HepG2 (cell line): ENCODE measurements at regions not wholly inside any gene's neighbourhood (a gene's known extent, or its start where the extent isn't known, plus 50 kb on each side); places are given as distances from the start of the nearest gene placed in this dataset.
A peak's percentile ranks its signal among the peaks of the same experiment; 100 is the strongest.

Experiments used
- FOXP1 ChIP-seq, 2 experiments: fragments of 450-650 bp in 1 of 2; IDR thresholded peaks; 2 replicates each; pipeline ENCODE4 v1.6.1; 2017 to 2018; ENCODE audit warnings: antibody characterized with exemption in 1 of 2
- HNRNPH1 ChIP-seq: fragments of 200-400 bp; formaldehyde crosslinking; optimal IDR thresholded peaks from 2 replicates; pipeline ENCODE3; 2017; ENCODE audit warnings: mild to moderate bottlenecking, low read depth, low read length
- NONO ChIP-seq, 2 experiments: fragments of 450-650 bp in 1 of 2; sonication (generic) in 1 of 2; formaldehyde crosslinking in 1 of 2; IDR thresholded peaks in 1 of 2; conservative IDR thresholded peaks in 1 of 2; 2 replicates each; pipeline versions ENCODE4 v1.6.1 to v1.8.0; 2017 to 2022; ENCODE audit warnings: mild to moderate bottlenecking in 1 of 2, missing genetic modification reagents in 1 of 2, moderate library complexity in 1 of 2
- PAX8 ChIP-seq: sonication (generic); formaldehyde crosslinking; IDR thresholded peaks from 2 replicates; pipeline ENCODE4 v1.8.0; 2022; ENCODE audit warnings: mild to moderate bottlenecking, missing genetic modification reagents, borderline replicate concordance
- RARG ChIP-seq: sonication (generic); formaldehyde crosslinking; IDR thresholded peaks from 2 replicates; pipeline ENCODE4 v1.4.0; 2020; ENCODE audit warnings: low read depth, mild to moderate bottlenecking, missing genetic modification reagents
- TEAD3 ChIP-seq: optimal IDR thresholded peaks from 2 replicates; pipeline ENCODE3; 2016; ENCODE audit warnings: borderline replicate concordance
- ZBTB20 ChIP-seq: sonication (generic); formaldehyde crosslinking; IDR thresholded peaks from 2 replicates; pipeline ENCODE4 v1.8.1; 2023; ENCODE audit warnings: missing genetic modification reagents, low read depth, mild to moderate bottlenecking, borderline replicate concordance
- ZFP62 ChIP-seq: sonication (generic); formaldehyde crosslinking; IDR thresholded peaks from 2 replicates; pipeline ENCODE4 v1.4.0; 2020; ENCODE audit warnings: missing genetic modification reagents
- ZNF567 ChIP-seq: sonication (generic); formaldehyde crosslinking; IDR thresholded peaks from 2 replicates; pipeline ENCODE4 v1.8.1; 2023; ENCODE audit warnings: mild to moderate bottlenecking, missing genetic modification reagents, borderline replicate concordance
- ZNF614 ChIP-seq: IDR thresholded peaks from 2 replicates; pipeline ENCODE4 v1.6.1; 2018; ENCODE audit warnings: missing biosample characterization, missing genetic modification reagents, inconsistent platforms, borderline replicate concordance
- TF ChIP-seq, protein P1 (sequence below): sonication (generic); formaldehyde crosslinking; IDR thresholded peaks from 2 replicates; pipeline ENCODE4 v1.4.0; 2020; ENCODE audit warnings: mild to moderate bottlenecking, missing genetic modification reagents
- TF ChIP-seq, protein P2 (sequence below): sonication (generic); formaldehyde crosslinking; IDR thresholded peaks from 2 replicates; pipeline ENCODE4 v1.4.0; 2020; ENCODE audit warnings: missing genetic modification reagents
- TF ChIP-seq, protein P3 (sequence below): sonication (generic); formaldehyde crosslinking; IDR thresholded peaks from 2 replicates; pipeline ENCODE4; 2020; ENCODE audit warnings: missing genetic modification reagents, mild to moderate bottlenecking, borderline replicate concordance
- TF ChIP-seq, protein P4 (sequence below): sonication (generic); formaldehyde crosslinking; IDR thresholded peaks from 2 replicates; pipeline ENCODE4 v1.5.1; 2020; ENCODE audit warnings: mild to moderate bottlenecking, missing genetic modification reagents, moderate library complexity
- TF ChIP-seq, protein P5 (sequence below): IDR thresholded peaks from 2 replicates; pipeline ENCODE4 v1.6.1; 2016; ENCODE audit warnings: low read depth
- TF ChIP-seq, protein P6 (sequence below): sonication (generic); formaldehyde crosslinking; IDR thresholded peaks from 2 replicates; pipeline ENCODE4 v1.5.1; 2020; ENCODE audit warnings: missing genetic modification reagents, mild to moderate bottlenecking, borderline replicate concordance

GRCh38 chr13:50229960-50230661 is 214.9 kb downstream of the KCNRG start (continued):
- TF ChIP-seq, protein P1, sequence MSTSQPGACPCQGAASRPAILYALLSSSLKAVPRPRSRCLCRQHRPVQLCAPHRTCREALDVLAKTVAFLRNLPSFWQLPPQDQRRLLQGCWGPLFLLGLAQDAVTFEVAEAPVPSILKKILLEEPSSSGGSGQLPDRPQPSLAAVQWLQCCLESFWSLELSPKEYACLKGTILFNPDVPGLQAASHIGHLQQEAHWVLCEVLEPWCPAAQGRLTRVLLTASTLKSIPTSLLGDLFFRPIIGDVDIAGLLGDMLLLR: no peak
- TF ChIP-seq, protein P2, sequence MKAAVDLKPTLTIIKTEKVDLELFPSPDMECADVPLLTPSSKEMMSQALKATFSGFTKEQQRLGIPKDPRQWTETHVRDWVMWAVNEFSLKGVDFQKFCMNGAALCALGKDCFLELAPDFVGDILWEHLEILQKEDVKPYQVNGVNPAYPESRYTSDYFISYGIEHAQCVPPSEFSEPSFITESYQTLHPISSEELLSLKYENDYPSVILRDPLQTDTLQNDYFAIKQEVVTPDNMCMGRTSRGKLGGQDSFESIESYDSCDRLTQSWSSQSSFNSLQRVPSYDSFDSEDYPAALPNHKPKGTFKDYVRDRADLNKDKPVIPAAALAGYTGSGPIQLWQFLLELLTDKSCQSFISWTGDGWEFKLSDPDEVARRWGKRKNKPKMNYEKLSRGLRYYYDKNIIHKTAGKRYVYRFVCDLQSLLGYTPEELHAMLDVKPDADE (CRISPR knock-in tag): no peak
- no peak for TF ChIP-seq FOXP1 (IDR thresholded peaks at IDR 0.05)
- TF ChIP-seq FOXP1 (CRISPR knock-in tag; IDR thresholded peaks at IDR 0.05): peak; percentile 34; the same call in 1 of the 2 replicates
- TF ChIP-seq TEAD3 (CRISPR knock-in tag): no peak
- no peak for TF ChIP-seq ZNF614 (CRISPR knock-in tag)
- no peak for TF ChIP-seq RARG (CRISPR knock-in tag)
- TF ChIP-seq, protein P3, sequence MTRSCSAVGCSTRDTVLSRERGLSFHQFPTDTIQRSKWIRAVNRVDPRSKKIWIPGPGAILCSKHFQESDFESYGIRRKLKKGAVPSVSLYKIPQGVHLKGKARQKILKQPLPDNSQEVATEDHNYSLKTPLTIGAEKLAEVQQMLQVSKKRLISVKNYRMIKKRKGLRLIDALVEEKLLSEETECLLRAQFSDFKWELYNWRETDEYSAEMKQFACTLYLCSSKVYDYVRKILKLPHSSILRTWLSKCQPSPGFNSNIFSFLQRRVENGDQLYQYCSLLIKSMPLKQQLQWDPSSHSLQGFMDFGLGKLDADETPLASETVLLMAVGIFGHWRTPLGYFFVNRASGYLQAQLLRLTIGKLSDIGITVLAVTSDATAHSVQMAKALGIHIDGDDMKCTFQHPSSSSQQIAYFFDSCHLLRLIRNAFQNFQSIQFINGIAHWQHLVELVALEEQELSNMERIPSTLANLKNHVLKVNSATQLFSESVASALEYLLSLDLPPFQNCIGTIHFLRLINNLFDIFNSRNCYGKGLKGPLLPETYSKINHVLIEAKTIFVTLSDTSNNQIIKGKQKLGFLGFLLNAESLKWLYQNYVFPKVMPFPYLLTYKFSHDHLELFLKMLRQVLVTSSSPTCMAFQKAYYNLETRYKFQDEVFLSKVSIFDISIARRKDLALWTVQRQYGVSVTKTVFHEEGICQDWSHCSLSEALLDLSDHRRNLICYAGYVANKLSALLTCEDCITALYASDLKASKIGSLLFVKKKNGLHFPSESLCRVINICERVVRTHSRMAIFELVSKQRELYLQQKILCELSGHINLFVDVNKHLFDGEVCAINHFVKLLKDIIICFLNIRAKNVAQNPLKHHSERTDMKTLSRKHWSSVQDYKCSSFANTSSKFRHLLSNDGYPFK (CRISPR knock-in tag): no peak
- no peak for TF ChIP-seq ZBTB20 (CRISPR knock-in tag)
- TF ChIP-seq, protein P4, sequence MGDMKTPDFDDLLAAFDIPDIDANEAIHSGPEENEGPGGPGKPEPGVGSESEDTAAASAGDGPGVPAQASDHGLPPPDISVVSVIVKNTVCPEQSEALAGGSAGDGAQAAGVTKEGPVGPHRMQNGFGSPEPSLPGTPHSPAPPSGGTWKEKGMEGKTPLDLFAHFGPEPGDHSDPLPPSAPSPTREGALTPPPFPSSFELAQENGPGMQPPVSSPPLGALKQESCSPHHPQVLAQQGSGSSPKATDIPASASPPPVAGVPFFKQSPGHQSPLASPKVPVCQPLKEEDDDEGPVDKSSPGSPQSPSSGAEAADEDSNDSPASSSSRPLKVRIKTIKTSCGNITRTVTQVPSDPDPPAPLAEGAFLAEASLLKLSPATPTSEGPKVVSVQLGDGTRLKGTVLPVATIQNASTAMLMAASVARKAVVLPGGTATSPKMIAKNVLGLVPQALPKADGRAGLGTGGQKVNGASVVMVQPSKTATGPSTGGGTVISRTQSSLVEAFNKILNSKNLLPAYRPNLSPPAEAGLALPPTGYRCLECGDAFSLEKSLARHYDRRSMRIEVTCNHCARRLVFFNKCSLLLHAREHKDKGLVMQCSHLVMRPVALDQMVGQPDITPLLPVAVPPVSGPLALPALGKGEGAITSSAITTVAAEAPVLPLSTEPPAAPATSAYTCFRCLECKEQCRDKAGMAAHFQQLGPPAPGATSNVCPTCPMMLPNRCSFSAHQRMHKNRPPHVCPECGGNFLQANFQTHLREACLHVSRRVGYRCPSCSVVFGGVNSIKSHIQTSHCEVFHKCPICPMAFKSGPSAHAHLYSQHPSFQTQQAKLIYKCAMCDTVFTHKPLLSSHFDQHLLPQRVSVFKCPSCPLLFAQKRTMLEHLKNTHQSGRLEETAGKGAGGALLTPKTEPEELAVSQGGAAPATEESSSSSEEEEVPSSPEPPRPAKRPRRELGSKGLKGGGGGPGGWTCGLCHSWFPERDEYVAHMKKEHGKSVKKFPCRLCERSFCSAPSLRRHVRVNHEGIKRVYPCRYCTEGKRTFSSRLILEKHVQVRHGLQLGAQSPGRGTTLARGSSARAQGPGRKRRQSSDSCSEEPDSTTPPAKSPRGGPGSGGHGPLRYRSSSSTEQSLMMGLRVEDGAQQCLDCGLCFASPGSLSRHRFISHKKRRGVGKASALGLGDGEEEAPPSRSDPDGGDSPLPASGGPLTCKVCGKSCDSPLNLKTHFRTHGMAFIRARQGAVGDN (CRISPR knock-in tag): no peak
- TF ChIP-seq, protein P5, sequence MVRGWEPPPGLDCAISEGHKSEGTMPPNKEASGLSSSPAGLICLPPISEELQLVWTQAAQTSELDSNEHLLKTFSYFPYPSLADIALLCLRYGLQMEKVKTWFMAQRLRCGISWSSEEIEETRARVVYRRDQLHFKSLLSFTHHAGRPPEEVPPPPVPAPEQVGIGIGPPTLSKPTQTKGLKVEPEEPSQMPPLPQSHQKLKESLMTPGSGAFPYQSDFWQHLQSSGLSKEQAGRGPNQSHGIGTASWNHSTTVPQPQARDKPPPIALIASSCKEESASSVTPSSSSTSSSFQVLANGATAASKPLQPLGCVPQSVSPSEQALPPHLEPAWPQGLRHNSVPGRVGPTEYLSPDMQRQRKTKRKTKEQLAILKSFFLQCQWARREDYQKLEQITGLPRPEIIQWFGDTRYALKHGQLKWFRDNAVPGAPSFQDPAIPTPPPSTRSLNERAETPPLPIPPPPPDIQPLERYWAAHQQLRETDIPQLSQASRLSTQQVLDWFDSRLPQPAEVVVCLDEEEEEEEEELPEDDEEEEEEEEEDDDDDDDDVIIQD (CRISPR knock-in tag): peak; percentile 92; the same call in 1 of the 2 replicates
- TF ChIP-seq, protein P6, sequence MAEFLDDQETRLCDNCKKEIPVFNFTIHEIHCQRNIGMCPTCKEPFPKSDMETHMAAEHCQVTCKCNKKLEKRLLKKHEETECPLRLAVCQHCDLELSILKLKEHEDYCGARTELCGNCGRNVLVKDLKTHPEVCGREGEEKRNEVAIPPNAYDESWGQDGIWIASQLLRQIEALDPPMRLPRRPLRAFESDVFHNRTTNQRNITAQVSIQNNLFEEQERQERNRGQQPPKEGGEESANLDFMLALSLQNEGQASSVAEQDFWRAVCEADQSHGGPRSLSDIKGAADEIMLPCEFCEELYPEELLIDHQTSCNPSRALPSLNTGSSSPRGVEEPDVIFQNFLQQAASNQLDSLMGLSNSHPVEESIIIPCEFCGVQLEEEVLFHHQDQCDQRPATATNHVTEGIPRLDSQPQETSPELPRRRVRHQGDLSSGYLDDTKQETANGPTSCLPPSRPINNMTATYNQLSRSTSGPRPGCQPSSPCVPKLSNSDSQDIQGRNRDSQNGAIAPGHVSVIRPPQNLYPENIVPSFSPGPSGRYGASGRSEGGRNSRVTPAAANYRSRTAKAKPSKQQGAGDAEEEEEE (CRISPR knock-in tag): no peak
- TF ChIP-seq ZFP62 (CRISPR knock-in tag): no peak
- no peak for TF ChIP-seq HNRNPH1
- no peak for TF ChIP-seq NONO (IDR thresholded peaks at IDR 0.05)
- no peak for TF ChIP-seq NONO (CRISPR knock-in tag; conservative IDR thresholded peaks at IDR 0.05)
- TF ChIP-seq ZNF567: no peak
- TF ChIP-seq PAX8 (CRISPR knock-in tag): no peak
